ENCODE measurements at regions not wholly inside any gene's neighbourhood (a gene's known extent, or its start where the extent isn't known, plus 50 kb on each side); places are given as distances from the start of the nearest gene placed in this dataset.

- Histone ChIP-seq H3K27ac (ENCODE audit: extremely low read depth, low read depth, low read length) (no peak overlapping the region), H3K9me3 (ENCODE audit: control insufficient read depth, insufficient read depth, low read depth, low read length) (no peaks in the 10 kb centered on the region), H3K36me3 (ENCODE audit: control insufficient read depth in 2 of 2, insufficient read depth in 1 of 2, low read length in 2 of 2) (no peaks in the 10 kb centered on the region), H3K4me3 (ENCODE audit: low read depth, low read length) (no peak overlapping the region), H3K4me1 (ENCODE audit: control insufficient read depth, insufficient read depth, low read length) (no peaks in the 10 kb centered on the region)
- POLR2A ChIA-PET, result no interaction called here
- no peak for TF ChIP-seq ZNF791 (tag by site-specific recombination; IDR thresholded peaks at IDR 0.05)
- TF ChIP-seq ZNF157 (tag by site-specific recombination; IDR thresholded peaks at IDR 0.05), result no peak
- TF ChIP-seq, protein P1, sequence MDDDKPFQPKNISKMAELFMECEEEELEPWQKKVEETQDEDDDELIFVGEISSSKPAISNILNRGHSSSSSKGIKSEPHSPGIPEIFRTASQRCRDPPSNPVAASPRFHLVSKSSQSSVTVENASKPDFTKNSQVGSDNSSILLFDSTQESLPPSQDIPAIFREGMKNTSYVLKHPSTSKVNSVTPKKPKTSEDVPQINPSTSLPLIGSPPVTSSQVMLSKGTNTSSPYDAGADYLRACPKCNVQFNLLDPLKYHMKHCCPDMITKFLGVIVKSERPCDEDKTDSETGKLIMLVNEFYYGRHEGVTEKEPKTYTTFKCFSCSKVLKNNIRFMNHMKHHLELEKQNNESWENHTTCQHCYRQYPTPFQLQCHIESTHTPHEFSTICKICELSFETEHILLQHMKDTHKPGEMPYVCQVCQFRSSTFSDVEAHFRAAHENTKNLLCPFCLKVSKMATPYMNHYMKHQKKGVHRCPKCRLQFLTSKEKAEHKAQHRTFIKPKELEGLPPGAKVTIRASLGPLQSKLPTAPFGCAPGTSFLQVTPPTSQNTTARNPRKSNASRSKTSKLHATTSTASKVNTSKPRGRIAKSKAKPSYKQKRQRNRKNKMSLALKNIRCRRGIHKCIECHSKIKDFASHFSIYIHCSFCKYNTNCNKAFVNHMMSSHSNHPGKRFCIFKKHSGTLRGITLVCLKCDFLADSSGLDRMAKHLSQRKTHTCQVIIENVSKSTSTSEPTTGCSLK (tag by site-specific recombination; IDR thresholded peaks at IDR 0.05), result no peak
- TF ChIP-seq ZNF223 (tag by site-specific recombination; IDR thresholded peaks at IDR 0.05), result no peak
- no peak for TF ChIP-seq ZNF621 (tag by site-specific recombination; IDR thresholded peaks at IDR 0.05)
- TF ChIP-seq ZNF175 (tag by site-specific recombination; IDR thresholded peaks at IDR 0.05), result no peak
- no peak for TF ChIP-seq ZBTB10 (tag by site-specific recombination; IDR thresholded peaks at IDR 0.05)
- no peak for TF ChIP-seq ZNF423 (tag by site-specific recombination; IDR thresholded peaks at IDR 0.05)
- TF ChIP-seq ZNF138 (tag by site-specific recombination; IDR thresholded peaks at IDR 0.05; ENCODE audit: borderline replicate concordance), result no peak
- no peak for TF ChIP-seq ZNF664 (tag by site-specific recombination; IDR thresholded peaks at IDR 0.05)
- TF ChIP-seq SP3 (tag by site-specific recombination; IDR thresholded peaks at IDR 0.05), result no peak
- no peak for TF ChIP-seq ZNF561 (tag by site-specific recombination; IDR thresholded peaks at IDR 0.05; ENCODE audit: borderline replicate concordance)
- TF ChIP-seq REST (tag by site-specific recombination; IDR thresholded peaks at IDR 0.05), result no peak
- CTCF ChIA-PET, result no interaction called here
These were observed 514.8 kb upstream of the ADAMTS16 start for GRCh38 chr5:4625206-4625896.

DNA sequence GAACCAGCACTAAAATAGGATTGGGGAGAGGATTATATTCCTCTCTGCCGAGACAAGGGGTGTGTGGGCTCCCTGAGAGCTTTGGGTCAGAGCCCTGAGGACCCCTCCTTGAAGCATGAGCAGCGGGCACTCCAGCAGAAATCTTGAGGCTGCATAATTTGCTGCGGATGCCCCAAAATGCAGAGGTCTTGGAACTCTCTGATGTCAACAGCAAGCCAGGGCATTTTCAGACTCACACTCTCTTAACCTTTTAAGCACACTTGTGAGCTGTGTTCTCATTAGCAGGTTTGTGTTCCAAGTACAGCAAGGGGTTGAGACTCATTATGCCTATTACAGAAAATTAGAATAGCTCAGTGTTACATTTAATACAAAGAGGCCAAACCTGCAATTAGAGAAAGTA lies 513.0 kb upstream of the ADAMTS16 start:
- Histone ChIP-seq H3K4me1 (ENCODE audit: control insufficient read depth, insufficient read depth, low read length) (no peaks in the 10 kb centered on the region), H3K36me3 (ENCODE audit: control insufficient read depth in 2 of 2, insufficient read depth in 1 of 2, low read length in 2 of 2) (no peaks in the 10 kb centered on the region), H3K27ac (ENCODE audit: extremely low read depth, low read depth, low read length) (no peak overlapping the region), H3K9me3 (ENCODE audit: control insufficient read depth, insufficient read depth, low read depth, low read length) (no peaks in the 10 kb centered on the region), H3K4me3 (ENCODE audit: low read depth, low read length) (no peak overlapping the region)
- POLR2A ChIA-PET, result no interaction called here
- CTCF ChIA-PET, result no interaction called here
- TF ChIP-seq ZNF18 (tag by site-specific recombination; IDR thresholded peaks at IDR 0.05) (no peak), ZNF510 (tag by site-specific recombination; IDR thresholded peaks at IDR 0.05; ENCODE audit: insufficient replicate concordance) (no peak), BCL11A (tag by site-specific recombination; IDR thresholded peaks at IDR 0.05; ENCODE audit: low read depth) (no peak), ZNF10 (tag by site-specific recombination; IDR thresholded peaks at IDR 0.05) (no peak), ZNF621 (tag by site-specific recombination; IDR thresholded peaks at IDR 0.05) (no peak), HIC1 (tag by site-specific recombination; IDR thresholded peaks at IDR 0.05) (no peak), MYNN (tag by site-specific recombination; IDR thresholded peaks at IDR 0.05; ENCODE audit: borderline replicate concordance) (no peak), ZXDB (tag by site-specific recombination; IDR thresholded peaks at IDR 0.05) (no peak)
